ENCODE measurements at regions not wholly inside any gene's neighbourhood (a gene's known extent, or its start where the extent isn't known, plus 50 kb on each side); places are given as distances from the start of the nearest gene placed in this dataset.

DNA sequence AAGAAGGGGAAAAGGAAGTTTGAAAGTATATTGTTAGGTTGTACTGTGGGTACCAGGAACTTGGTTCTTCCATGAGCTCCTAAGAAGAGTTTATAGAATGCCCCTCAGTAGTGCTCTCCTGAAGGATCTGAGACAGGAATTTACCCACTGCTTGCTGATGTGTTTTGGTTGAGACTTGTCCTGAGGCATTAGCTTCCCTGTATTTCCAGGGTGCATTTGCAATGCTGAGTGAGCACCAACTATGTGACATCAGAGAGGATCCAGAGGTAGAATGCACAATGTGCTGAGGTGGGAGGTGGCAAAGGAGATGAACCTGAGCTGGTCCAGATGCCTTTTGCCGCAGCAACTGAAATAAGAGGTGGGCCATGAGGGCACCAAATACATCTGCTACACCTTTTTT, 64.3 kb upstream of the LRRC3B start (continued):
- TF ChIP-seq ZBTB26 (CRISPR knock-in tag; IDR thresholded peaks at IDR 0.05; ENCODE audit: borderline replicate concordance) (no peak), GTF3A (CRISPR knock-in tag; conservative IDR thresholded peaks at IDR 0.05) (no peak), CHD2 (IDR thresholded peaks at IDR 0.05; ENCODE audit: low read depth, low read length) (no peak), MED1 (CRISPR knock-in tag; IDR thresholded peaks at IDR 0.05) (no peak), ERF (CRISPR knock-in tag; IDR thresholded peaks at IDR 0.05) (no peak), DZIP1 (CRISPR knock-in tag; IDR thresholded peaks at IDR 0.05) (no peak), TARDBP (CRISPR knock-in tag; IDR thresholded peaks at IDR 0.05) (no peak), TOPORS (CRISPR knock-in tag; IDR thresholded peaks at IDR 0.05) (no peak), CENPX (CRISPR knock-in tag; IDR thresholded peaks at IDR 0.05) (no peak), ZNF484 (CRISPR knock-in tag; IDR thresholded peaks at IDR 0.05; ENCODE audit: borderline replicate concordance, low read depth) (no peak), ZNF691 (CRISPR knock-in tag; IDR thresholded peaks at IDR 0.05; ENCODE audit: borderline replicate concordance, low read depth) (no peak), ZNF34 (CRISPR knock-in tag; IDR thresholded peaks at IDR 0.05; ENCODE audit: borderline replicate concordance) (no peak)

Data from HepG2 (cell line).